DMS 273 treated with DMSO at 0.1 percent for 48 hours (cell line): ENCODE measurements at regions not wholly inside any gene's neighbourhood (a gene's known extent, or its start where the extent isn't known, plus 50 kb on each side); places are given as distances from the start of the nearest gene placed in this dataset.
"Not testable (repeated sequence)": the region's sequence is repeated elsewhere in the genome, so short reads cannot be mapped to it uniquely, and the experiment has no call there.

ENCODE experiments used
- DNase-seq: peaks from one replicate; lab custom pipeline; 2025; lab: John Stamatoyannopoulos, UW

GRCh38 chr4:112708772-112709171 lies 71.8 kb downstream of the LARP7 start:
- no peak for DNase-seq

DNA sequence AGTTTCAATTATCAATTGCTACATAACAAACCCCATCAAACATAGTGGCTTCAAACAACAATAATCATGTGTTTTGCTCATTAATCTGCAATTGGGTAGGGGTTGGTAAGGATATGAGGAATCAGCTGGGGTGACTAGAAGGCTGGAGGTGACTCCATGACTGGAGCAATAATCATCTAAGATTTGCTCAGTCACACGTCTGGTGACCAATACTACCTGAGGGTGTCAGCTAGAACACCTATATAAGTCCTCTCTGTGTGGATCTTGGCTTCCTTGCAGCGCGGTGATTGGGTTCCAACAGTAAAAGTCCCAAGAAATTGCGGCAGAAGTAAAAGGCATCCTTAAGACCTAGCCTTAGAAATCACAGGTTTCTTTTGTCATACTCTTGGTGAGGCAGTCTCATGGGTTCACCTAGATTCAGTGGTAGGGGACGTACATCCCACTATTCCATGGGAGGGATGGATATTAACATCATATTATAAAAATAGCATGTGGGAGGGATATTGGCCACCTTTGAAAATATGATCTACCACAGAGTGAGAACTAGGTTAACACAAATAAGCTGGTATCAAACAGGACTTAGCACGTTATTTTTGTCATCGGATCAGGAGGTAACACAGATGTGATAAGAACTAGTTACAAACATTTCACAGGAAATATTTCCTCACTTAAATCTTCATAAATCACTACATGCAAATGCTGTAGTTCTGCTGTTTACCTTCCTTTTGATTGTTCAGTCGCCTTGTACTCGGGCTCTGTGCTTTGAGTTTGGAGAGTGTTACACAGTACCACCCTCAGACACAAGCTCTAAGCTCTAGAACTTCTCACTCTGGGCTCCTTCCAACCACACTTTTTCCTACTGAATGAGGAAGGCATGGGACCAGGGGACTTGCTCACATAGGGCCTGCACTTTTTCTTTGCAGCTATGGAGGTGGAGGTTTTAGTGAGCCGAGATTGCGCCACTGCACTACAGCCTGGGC lies 78.3 kb downstream of the LARP7 start:
- DNase-seq, result no peak

DNA sequence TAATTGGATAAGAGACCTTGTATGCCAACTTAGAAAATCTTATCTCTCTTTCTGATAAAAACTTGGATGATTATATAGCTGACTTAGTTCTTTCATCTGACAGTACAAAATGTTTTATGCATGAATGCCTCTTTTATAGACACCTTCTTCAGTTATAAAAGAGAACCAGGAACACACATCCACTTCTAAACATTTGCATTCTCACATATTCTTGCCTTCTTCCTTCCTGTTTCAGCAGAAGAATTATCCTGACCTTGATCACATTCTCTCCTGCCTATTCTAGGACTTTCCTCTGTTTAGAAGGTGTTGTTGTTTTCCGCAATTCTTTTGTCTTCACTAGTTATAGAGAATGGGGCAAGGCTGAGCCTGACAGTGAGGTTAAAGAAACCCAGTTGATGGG lies 80.9 kb downstream of the LARP7 start:
- DNase-seq, result no peak

- DNase-seq, result no peak
These were observed 84.7 kb downstream of the LARP7 start for GRCh38 chr4:112721627-112722026.

DNA sequence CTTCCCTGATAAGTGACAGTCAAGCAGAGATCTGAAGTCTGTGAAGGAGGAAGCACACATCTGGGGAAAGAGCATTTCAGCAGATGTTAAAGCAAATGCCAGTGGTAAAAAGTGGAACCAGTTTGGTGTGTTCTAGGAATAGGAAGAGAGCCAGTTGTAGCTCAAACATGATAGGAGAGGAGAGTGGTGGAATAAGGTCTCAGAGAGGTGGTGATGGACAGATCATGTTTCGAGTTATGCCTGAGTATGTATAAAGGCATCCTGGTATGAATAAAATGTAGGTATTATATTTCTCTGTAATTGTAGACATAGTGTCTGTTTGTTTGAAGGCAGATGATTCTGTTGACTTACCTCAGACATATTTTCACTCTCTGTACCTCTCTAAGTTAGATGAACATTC lies 89.1 kb downstream of the LARP7 start:
- no peak for DNase-seq

GRCh38 chr4:112727728-112728127 lies 90.8 kb downstream of the LARP7 start:
- not testable (repeated sequence) for DNase-seq

DNA sequence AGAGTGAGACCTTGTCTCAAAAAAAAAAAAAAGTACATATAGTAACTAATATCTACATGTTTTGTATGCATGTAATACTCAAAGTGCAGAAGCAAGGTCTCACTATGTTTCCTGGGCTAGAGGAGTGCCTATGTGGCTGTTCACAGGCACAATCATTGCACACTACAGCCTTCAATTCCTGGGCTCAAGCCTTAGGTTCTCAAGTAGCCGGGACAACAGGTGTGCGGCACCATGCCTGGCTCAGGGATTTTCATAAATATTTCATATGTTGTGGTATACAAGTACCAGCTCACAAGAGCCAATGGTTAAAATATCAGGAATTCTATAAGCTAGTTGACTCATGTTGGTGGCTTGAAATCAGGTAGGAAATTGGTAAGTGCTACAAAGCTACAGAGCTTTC lies 94.8 kb downstream of the LARP7 start:
- no peak for DNase-seq

- no peak for DNase-seq
These were observed 95.2 kb downstream of the LARP7 start for GRCh38 chr4:112732142-112732541.

DNA sequence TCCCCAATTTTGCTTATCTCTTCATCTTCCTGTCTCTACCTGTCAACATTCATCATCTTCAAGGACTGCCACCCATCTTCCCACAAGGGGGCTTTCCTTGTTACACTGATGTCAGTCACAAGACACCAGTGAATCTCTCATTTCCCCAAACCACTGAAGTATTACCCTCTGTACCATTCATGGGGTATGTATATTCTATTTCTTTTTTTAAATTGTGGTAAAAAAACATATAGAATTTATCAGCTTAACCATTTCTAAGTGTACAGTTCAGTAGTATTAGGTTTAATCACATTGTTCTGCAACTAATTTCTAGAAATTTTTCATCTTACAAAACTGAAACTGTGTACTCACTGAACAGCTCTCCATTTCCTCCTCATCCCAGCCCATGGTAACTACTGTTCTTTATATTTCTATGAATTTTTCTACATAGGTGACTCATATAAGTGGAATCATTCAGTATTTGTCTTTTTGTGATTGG lies 98.6 kb downstream of the LARP7 start:
- DNase-seq, result no peak

DNA sequence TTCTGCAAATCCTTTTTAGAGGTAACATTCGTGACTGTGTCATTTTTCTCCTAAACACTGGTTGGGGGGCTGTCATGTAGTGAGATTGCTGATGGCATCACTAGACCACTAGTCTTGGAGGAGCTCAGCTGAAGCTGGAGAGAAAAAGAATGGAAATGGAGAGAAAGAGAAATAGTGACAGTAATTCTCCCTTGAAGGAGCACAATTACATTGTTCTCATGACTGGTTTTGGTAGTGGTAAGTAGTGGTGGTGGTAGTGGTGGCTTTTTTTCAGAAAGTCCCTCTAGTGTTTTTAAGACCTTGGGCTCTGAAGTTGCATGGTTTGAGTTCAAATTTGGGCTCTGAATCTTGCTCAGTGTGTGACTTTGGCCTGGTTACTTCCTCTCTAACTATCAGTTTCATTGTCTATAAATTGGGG lies 99.8 kb downstream of the LARP7 start:
- no peak for DNase-seq

DNA sequence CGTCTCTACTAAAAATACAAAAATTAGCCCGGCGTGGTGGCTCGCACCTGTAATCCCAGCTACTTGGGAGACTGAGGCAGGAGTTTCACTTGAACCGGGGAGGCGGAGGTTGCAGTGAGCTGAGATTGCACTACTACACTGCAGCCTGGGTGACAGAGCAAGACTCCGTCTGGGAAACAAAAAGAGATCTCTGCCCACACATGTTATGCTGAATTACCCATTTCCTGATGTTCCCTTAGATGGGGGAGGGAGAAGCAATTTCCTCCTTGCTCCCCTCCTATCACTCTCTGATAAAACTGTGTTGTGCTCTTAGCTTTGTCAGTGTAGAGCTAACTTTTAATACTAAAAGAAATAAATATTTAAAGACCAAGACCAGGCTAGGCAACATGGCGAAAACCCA lies 102.5 kb downstream of the LARP7 start:
- no peak for DNase-seq

- no peak for DNase-seq
These were observed 110.1 kb downstream of the LARP7 start for GRCh38 chr4:112747036-112747435.

GRCh38 chr4:112748352-112748878 lies 111.5 kb downstream of the LARP7 start:
- DNase-seq, result no peak

DNA sequence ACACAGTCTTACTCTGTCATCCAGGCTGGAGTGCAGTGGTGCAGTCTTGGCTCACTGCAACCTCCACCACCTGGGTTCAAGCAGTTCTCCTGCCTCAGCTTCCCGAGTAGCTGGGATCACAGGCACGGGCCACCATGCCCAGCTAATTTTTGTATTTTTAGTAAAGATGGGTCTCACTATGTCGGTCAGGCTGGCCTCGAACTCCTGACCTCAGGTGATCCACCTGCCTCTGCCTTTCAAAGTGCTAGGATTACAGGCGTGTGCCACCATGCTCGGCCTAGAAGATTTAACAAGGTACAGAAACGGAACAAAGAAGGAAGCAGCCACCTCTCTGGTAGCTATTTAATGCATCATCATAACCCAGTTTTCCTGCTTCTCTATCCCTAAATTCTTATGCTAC lies 113.8 kb downstream of the LARP7 start:
- not testable (repeated sequence) for DNase-seq

DNA sequence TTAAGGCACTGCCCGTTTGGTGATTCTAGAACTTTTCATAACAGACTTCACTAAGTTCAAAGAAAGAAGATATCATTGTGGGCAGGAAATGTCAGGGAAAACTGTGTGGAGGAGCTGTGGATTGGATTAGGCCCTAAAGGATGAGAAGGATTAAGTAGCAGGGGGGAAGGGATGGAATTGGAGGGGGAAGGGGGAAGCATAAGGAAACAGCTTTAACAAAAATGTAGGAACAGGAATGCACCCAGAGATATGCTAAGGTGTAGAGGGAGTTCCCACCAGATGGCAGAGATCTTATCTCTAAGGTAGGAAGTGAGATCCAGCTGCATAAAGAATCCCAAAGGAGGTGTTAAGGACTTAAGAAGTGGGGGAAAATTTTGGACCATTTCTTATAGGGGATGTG lies 114.5 kb downstream of the LARP7 start:
- DNase-seq, result no peak

- DNase-seq, result no peak
These were observed 115.1 kb downstream of the LARP7 start for GRCh38 chr4:112752061-112752460.

DNA sequence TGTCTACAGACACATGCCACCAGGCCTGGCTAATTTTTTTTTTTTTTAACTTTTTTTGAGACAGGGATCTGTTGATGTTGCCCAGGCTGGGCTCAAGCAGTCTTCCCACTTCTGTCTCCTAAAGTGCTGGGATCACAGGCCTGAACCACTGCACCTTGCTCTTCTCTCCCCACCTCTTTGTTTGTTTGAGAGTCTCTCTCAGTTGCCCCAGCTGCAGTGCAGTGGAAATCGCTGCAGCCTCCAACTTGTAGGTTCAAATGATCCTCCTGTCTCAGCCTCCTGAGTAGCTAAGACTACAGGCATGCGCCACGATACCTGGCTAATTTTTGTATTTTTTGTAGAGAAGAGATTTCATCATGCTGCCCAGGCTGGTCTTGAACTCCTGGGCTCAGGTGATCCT lies 115.6 kb downstream of the LARP7 start:
- no peak for DNase-seq

DNA sequence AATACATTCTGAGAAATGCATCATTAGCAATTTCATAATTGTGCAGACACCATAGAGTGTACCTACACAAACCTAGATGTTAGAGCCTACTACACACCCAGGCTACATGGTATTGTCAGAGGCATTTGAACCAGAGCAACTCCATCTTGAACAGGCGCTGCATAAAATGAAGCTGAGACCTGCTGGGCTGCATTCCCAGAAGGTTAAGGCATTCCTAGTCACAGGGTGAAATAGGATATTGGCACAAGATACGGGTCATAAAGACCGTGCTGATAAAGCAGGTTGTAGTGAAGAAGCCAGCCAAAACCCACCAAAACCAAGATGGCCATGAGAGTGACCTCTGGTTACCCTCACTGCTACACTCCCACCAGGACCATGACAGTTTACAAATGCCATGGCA lies 116.4 kb downstream of the LARP7 start:
- no peak for DNase-seq

GRCh38 chr4:112759313-112759712 lies 122.4 kb downstream of the LARP7 start:
- DNase-seq, result no peak

GRCh38 chr4:112765317-112765974 lies 128.5 kb downstream of the LARP7 start:
- no peak for DNase-seq

- DNase-seq, result no peak
These were observed 129.5 kb downstream of the LARP7 start for GRCh38 chr4:112766422-112766821.

DNA sequence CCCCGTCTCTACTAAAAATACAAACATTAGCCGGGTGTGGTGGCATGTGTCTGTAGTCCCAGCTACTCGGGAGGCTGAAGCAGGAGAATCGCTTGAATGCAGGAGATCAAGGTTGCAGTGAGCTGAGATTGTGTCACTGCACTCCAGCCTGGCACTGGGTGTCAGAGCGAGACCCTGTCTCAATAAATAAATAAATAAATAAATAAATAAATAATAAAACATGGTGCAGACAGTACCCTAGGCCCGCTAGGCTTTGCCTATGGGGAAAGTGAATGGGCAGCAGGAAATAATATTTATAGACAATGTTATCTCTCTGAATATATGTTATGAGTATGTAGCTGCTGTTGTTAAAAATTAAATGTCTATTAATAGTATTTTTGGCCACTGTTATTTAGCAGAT lies 130.4 kb downstream of the LARP7 start:
- no peak for DNase-seq

DNA sequence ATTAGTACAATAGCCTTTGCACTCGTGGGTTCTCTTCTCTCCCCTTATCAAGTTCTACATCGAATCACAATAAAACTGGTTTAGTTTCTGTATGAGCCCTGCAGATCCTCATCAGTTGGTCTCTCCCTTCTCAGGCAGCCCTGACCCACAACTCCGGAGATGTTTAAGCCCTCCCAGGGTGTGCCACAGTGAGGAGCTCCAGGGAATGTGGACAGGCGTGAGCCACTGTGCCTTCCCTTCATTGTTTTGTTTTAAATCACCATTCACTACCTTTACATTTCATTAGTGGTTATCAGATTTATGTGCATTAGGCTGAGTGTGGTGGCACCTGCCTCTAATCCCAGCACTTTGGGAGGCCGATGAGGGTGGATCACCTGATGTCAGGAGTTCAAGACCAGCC lies 133.2 kb downstream of the LARP7 start:
- DNase-seq, result no peak
